OCI-LY7 (cell line): ENCODE measurements at regions not wholly inside any gene's neighbourhood (a gene's known extent, or its start where the extent isn't known, plus 50 kb on each side); places are given as distances from the start of the nearest gene placed in this dataset.

ENCODE experiments used
- CTCF ChIP-seq: fragments of 200-600 bp; sonication (generic); conservative IDR thresholded peaks from 2 replicates; pipeline ENCODE4 v1.5.1; 2014; ENCODE audit warnings: mild to moderate bottlenecking, antibody characterized with exemption, low read length, moderate library complexity, mixed read lengths
- EZH2phosphoT487 ChIP-seq: fragments of 200-600 bp; sonication (generic); IDR thresholded peaks from 2 replicates; pipeline ENCODE4 v1.6.1; 2018; ENCODE audit warnings: low read depth, borderline replicate concordance, mild to moderate bottlenecking, mixed run types, antibody characterized with exemption, low read length, moderate library complexity, mixed read lengths

DNA sequence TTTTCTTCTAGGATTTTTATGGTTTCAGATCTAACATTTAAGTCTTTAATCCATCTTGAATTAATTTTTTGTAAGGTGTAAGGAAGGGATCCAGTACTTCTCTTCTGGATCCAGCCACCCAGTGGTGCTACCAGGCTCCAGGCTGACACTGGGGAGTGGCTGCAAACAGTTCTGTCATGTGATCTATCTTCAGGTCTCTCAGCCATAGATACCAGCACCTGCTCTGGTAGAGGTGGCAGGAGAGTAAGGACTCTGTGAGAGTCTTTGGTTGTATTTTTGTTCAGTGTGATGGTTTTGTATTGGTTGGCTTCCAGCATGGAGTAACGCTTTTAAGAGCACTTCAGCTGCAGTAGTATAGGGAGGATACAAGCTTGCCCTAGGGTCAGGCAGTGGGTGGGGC lies 205.9 kb downstream of the FGF10 start:
- no peak for TF ChIP-seq CTCF
- TF ChIP-seq EZH2phosphoT487 = no peak
